ENCODE measurements at regions not wholly inside any gene's neighbourhood (a gene's known extent, or its start where the extent isn't known, plus 50 kb on each side); places are given as distances from the start of the nearest gene placed in this dataset.
A peak's percentile ranks its signal among the peaks of the same experiment; 100 is the strongest.

DNA sequence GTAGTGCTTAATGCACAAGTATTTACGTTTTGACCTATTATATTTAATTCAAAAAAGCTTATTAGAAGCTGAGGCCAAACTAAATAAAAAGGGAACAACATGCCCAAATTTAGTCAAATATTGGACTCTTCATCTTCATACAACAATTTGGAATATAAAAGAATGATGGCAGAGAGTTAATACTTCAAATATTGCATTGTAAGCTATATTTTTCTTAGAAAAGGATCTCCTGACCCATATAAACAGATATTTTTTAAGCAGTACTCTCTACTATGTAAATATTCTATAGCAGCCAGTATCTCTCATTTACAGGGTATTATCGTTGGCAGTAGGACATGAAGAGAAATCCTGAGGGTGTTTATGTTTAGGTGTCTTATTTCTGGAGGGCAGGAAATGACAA, 531.2 kb downstream of the NYAP2 start:
- no peaks in the 10 kb centered on the region for H3K4me1 ChIP-seq
- ATAC-seq = no peak
- no peak overlapping the region for H3K27ac ChIP-seq
- WGBS (ENCODE audit: insufficient coverage, low coverage, low lambda C conversion rate, missing lambda C conversion rate) = 39% methylated on average over 2 of the region's 2 CpGs
- no peak for DNase-seq
- H3K36me3 ChIP-seq = no peaks in the 10 kb centered on the region
- intact Hi-C loops (cut with DNase I) = no loop called here
- no peaks in the 10 kb centered on the region for H3K9me3 ChIP-seq
- no peak overlapping the region for H3K4me3 ChIP-seq
- no peak for TF ChIP-seq POLR2A (IDR thresholded peaks at IDR 0.05)
- TF ChIP-seq, protein P1, sequence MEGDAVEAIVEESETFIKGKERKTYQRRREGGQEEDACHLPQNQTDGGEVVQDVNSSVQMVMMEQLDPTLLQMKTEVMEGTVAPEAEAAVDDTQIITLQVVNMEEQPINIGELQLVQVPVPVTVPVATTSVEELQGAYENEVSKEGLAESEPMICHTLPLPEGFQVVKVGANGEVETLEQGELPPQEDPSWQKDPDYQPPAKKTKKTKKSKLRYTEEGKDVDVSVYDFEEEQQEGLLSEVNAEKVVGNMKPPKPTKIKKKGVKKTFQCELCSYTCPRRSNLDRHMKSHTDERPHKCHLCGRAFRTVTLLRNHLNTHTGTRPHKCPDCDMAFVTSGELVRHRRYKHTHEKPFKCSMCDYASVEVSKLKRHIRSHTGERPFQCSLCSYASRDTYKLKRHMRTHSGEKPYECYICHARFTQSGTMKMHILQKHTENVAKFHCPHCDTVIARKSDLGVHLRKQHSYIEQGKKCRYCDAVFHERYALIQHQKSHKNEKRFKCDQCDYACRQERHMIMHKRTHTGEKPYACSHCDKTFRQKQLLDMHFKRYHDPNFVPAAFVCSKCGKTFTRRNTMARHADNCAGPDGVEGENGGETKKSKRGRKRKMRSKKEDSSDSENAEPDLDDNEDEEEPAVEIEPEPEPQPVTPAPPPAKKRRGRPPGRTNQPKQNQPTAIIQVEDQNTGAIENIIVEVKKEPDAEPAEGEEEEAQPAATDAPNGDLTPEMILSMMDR (IDR thresholded peaks at IDR 0.05) = no peak
- no peaks in the 10 kb centered on the region for H3K27me3 ChIP-seq

DNA sequence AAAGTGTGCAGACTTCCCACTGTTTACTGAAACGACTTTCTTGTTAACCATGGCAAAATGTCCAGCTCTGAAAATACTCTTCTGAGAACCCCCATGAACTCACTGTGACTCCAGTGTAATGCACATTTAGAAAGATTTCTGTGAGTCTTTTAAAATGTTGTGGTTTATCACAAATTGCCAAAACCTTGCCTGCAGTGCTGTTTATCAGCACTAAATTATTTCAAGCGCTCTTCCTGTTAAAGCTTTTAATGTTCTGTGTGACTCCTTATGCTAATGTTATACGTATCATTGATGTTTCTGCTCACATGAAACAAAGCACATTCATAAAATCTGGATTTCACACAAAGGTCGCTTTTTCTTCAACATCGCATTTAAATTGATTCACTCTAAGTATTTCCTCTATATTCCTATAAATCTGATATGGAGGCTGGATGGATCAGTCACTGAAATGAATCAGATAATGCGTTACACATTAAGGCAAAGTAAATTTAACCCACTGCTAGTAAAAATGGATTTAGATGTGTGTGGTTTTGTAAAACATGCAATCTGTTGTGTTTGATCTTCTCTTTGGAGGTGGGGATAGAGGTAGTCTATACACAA, 521.2 kb downstream of the NYAP2 start:
- Histone ChIP-seq H3K4me1 (no peaks in the 10 kb centered on the region), H3K27me3 (no peaks in the 10 kb centered on the region), H3K9me3 (no peaks in the 10 kb centered on the region), H3K27ac (no peak overlapping the region), H3K4me3 (no peak overlapping the region), H3K36me3 (no peaks in the 10 kb centered on the region)
- ATAC-seq (no peak), DNase-seq (no peak)
- WGBS (ENCODE audit: insufficient coverage, low coverage, low lambda C conversion rate, missing lambda C conversion rate) = 71% methylated on average over 6 of the region's 6 CpGs
- intact Hi-C loops (cut with DNase I) = no loop called here
- TF ChIP-seq, protein P1 (IDR thresholded peaks at IDR 0.05) = no peak
- no peak for TF ChIP-seq POLR2A (IDR thresholded peaks at IDR 0.05)

DNA sequence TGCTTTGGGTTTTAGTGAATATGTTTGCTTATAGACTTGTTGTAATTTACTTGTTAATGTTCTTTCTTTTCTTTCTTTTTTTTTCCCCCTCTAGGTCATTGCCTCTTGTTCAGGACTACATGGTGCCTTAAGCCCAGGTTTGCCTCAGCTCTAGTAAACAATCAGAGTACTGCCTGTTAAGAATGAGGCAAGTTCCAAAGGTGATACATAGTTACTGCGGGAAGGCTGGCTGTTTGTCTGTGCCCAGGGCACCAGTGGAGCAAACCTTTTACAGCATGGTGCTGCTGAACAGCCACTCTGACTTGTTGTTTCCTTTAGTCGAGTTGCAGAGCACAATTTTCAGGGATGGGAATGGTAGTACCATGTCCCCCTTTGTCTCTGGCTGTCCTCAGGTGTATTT, 517.2 kb downstream of the NYAP2 start:
- peak in 2 of 4 donors; percentile 50 to 61 for ATAC-seq
- 25% methylated on average over 2 of the region's 2 CpGs for WGBS (ENCODE audit: insufficient coverage, low coverage, low lambda C conversion rate, missing lambda C conversion rate)
- Histone ChIP-seq H3K36me3 (no peaks in the 10 kb centered on the region), H3K9me3 (no peaks in the 10 kb centered on the region), H3K27ac (no peak overlapping the region), H3K4me3 (no peak overlapping the region), H3K4me1 (no peaks in the 10 kb centered on the region), H3K27me3 (no peaks in the 10 kb centered on the region)
- intact Hi-C loops (cut with DNase I) = no loop called here
- TF ChIP-seq, protein P1 (IDR thresholded peaks at IDR 0.05) = no peak
- TF ChIP-seq POLR2A (IDR thresholded peaks at IDR 0.05) = no peak
- no peak for DNase-seq

DNA sequence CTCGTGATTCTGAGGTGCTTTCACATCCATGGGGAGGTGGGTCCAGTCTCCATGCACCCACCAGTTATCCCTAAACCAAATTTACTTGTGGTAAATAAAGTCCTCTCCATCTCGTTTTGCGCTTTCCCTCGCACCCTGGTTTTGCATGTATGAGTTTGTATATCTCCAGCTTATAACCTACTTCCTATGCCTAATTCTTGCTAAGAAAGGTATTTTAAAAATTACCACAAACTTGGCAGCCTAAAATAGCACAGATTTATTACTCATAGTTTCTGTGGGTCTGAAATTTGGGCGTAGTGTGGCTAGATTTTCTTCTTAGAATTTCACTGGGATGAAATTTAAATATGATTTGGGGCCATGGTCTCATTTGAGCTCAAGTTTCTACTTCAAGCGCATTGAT, 511.5 kb downstream of the NYAP2 start:
- no peak overlapping the region for H3K4me3 ChIP-seq
- no peak for TF ChIP-seq POLR2A (IDR thresholded peaks at IDR 0.05)
- TF ChIP-seq, protein P1 (IDR thresholded peaks at IDR 0.05) = no peak
- ATAC-seq = no peak
- intact Hi-C loops (cut with DNase I) = no loop called here
- H3K4me1 ChIP-seq = no peaks in the 10 kb centered on the region
- H3K9me3 ChIP-seq = no peaks in the 10 kb centered on the region
- no peak overlapping the region for H3K27ac ChIP-seq
- H3K36me3 ChIP-seq = no peaks in the 10 kb centered on the region
- DNase-seq = no peak
- 65% methylated on average over 6 of the region's 6 CpGs for WGBS (ENCODE audit: insufficient coverage, low coverage, low lambda C conversion rate, missing lambda C conversion rate)
- no peaks in the 10 kb centered on the region for H3K27me3 ChIP-seq

DNA sequence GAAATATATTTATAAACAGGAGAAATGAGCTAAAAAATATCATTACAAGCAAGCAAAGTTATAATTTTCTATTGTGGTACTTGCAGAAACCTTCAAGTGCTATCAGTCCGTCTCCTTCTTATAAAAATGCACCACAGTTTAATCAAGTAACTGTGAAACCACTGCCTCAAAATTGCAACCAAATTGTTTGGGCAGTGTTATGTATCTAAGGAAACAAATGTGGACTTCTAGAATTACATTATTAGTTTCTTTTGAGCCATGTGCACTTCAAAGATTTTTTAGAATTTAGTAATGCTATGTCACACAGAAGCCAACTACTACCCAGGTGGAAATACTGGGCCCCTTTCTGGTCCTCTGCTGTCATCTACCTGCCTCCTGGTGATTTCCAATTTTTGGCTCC, 495.6 kb downstream of the NYAP2 start:
- Histone ChIP-seq H3K27ac (no peak overlapping the region), H3K36me3 (no peaks in the 10 kb centered on the region), H3K4me3 (no peak overlapping the region), H3K9me3 (no peaks in the 10 kb centered on the region), H3K4me1 (no peaks in the 10 kb centered on the region), H3K27me3 (no peaks in the 10 kb centered on the region)
- DNase-seq = no peak
- TF ChIP-seq, protein P1 (IDR thresholded peaks at IDR 0.05) = no peak
- no peak for TF ChIP-seq POLR2A (IDR thresholded peaks at IDR 0.05)
- intact Hi-C loops (cut with DNase I) = no loop called here
- ATAC-seq = no peak
- 95% methylated on average over 1 of the region's 1 CpG for WGBS (ENCODE audit: insufficient coverage, low coverage, low lambda C conversion rate, missing lambda C conversion rate)
